NT2/D1 (cell line): ENCODE measurements at regions not wholly inside any gene's neighbourhood (a gene's known extent, or its start where the extent isn't known, plus 50 kb on each side); places are given as distances from the start of the nearest gene placed in this dataset.

Experiments used
- SUZ12 ChIP-seq: IDR thresholded peaks from 2 replicates; pipeline ENCODE4 v1.6.1; 2011; ENCODE audit not compliant: insufficient read length, insufficient read depth; ENCODE audit errors: extremely low read depth
- YY1 ChIP-seq: IDR thresholded peaks from 2 replicates; pipeline ENCODE4 v1.6.1; 2011; ENCODE audit not compliant: insufficient read length, insufficient read depth

GRCh38 chr2:220450846-220451245 lies 823.4 kb downstream of the SLC4A3 start:
- no peak for TF ChIP-seq YY1
- TF ChIP-seq SUZ12, result no peak
